B cell (primary cell): ENCODE measurements at regions not wholly inside any gene's neighbourhood (a gene's known extent, or its start where the extent isn't known, plus 50 kb on each side); places are given as distances from the start of the nearest gene placed in this dataset.

ENCODE experiments used
- ATAC-seq: fragments of 200-7000 bp; cut with Tn5 transposase; one replicate; pipeline ENCODE4 v1.10.0; 2021; ENCODE audit warnings: low read depth, mild to moderate bottlenecking, moderate number of reproducible peaks, moderate library complexity
- CTCF ChIA-PET: fragments of 350-600 bp; sonication (Branson Sonifier 250); formaldehyde crosslinking; loops from one replicate; lab custom pipeline; 2021; ENCODE audit warnings: antibody characterized with exemption, inconsistent platforms; lab: Charles Lee
- POLR2A ChIA-PET: fragments of 350-600 bp; sonication (Branson Sonifier 250); formaldehyde crosslinking; loops from one replicate; lab custom pipeline; 2021; ENCODE audit warnings: antibody characterized with exemption; lab: Charles Lee
- DNase-seq: peaks from one replicate; pipeline ENCODE4 v3.0.0; 2013
- H2AFZ ChIP-seq: 2 replicates; pipeline ENCODE4 v1.6.1; 2012; ENCODE audit warnings: mild to moderate bottlenecking, low read depth, low read length; ENCODE audit not compliant: insufficient read depth, poor library complexity, severe bottlenecking
- H3K27ac ChIP-seq, 2 donors: 1 replicate in 1 of 2; 2 replicates in 1 of 2; pipeline ENCODE4 v1.5.1; 2012 to 2013; ENCODE audit warnings: low read length in 2 of 2, mild to moderate bottlenecking in 2 of 2, moderate library complexity in 1 of 2
- H3K27me3 ChIP-seq, 4 experiments: fragments of 200-600 bp in 1 of 4; sonication (generic) in 1 of 4; replicated peaks in 1 of 4; 1 replicate in 2 of 4; 2 replicates in 2 of 4; pipeline versions ENCODE4 v1.6.1 to v1.7.0; 2013 to 2016; ENCODE audit warnings: low read length in 3 of 4, mild to moderate bottlenecking in 2 of 4, mixed read lengths in 1 of 4, moderate library complexity in 1 of 4; ENCODE audit not compliant: insufficient read depth in 4 of 4, control insufficient read depth in 3 of 4; ENCODE audit errors: control extremely low read depth in 1 of 4
- H3K36me3 ChIP-seq, 2 experiments: replicated peaks in 1 of 2; 1 replicate in 1 of 2; 2 replicates in 1 of 2; pipeline versions ENCODE4 v1.6.1 to v1.7.1; 2013; ENCODE audit warnings: low read length in 1 of 2; ENCODE audit not compliant: insufficient read depth in 2 of 2, control insufficient read depth in 1 of 2; ENCODE audit errors: control extremely low read depth in 1 of 2, extremely low read depth in 1 of 2
- H3K4me1 ChIP-seq, 2 donors: fragments of 200-600 bp in 1 of 2; sonication (generic) in 1 of 2; 1 replicate in 1 of 2; 2 replicates in 1 of 2; pipeline versions ENCODE4 v1.5.1 to v1.6.1; 2013 to 2017; ENCODE audit warnings: low read length in 2 of 2; ENCODE audit not compliant: control insufficient read depth in 2 of 2, insufficient read depth in 2 of 2
- H3K4me2 ChIP-seq: replicated peaks from 2 replicates; pipeline ENCODE3; 2012; ENCODE audit warnings: mild to moderate bottlenecking, low read depth, low read length; ENCODE audit not compliant: poor library complexity, severe bottlenecking
- H3K4me3 ChIP-seq, 5 experiments: fragments of 200-600 bp in 1 of 5; sonication (generic) in 1 of 5; 1 replicate in 3 of 5; 2 replicates in 2 of 5; pipeline versions ENCODE4 v1.5.1 to v1.7.0; 2011 to 2016; ENCODE audit warnings: low read length in 4 of 5, mild to moderate bottlenecking in 4 of 5, low read depth in 2 of 5, control low read depth in 1 of 5, moderate library complexity in 1 of 5; ENCODE audit not compliant: insufficient read depth in 1 of 5; ENCODE audit errors: control extremely low read depth in 1 of 5, extremely low read depth in 1 of 5
- H3K79me2 ChIP-seq: fragments of 200-600 bp; sonication (generic); one replicate; pipeline ENCODE4 v1.6.0; 2016; ENCODE audit warnings: low read length; ENCODE audit not compliant: control insufficient read depth, insufficient read depth
- H3K9ac ChIP-seq: fragments of 200-600 bp; sonication (generic); 2 replicates; pipeline ENCODE4 v1.6.1; 2017; ENCODE audit warnings: mild to moderate bottlenecking, low read length, moderate library complexity
- H3K9me3 ChIP-seq, 3 donors: one replicate each; pipeline versions ENCODE4 v1.6.1 to v1.7.1; 2013; ENCODE audit warnings: low read length in 2 of 3; ENCODE audit not compliant: control insufficient read depth in 2 of 3, insufficient read depth in 1 of 3; ENCODE audit errors: control extremely low read depth in 1 of 3
- H4K20me1 ChIP-seq: 2 replicates; pipeline ENCODE4 v1.6.0; 2012; ENCODE audit warnings: mild to moderate bottlenecking, low read length; ENCODE audit not compliant: insufficient read depth, control insufficient read depth, poor library complexity, severe bottlenecking
- H3K27ac Mint-ChIP-seq: one replicate; pipeline ENCODE4 v1.8.0; 2021; ENCODE audit warnings: mixed read lengths
- H3K27me3 Mint-ChIP-seq: one replicate; pipeline ENCODE4 v1.8.0; 2021; ENCODE audit warnings: mixed read lengths
- H3K4me1 Mint-ChIP-seq: one replicate; pipeline ENCODE4 v1.8.0; 2021; ENCODE audit warnings: mixed read lengths
- H3K4me3 Mint-ChIP-seq: one replicate; pipeline ENCODE4 v1.8.0; 2021; ENCODE audit warnings: mixed read lengths
- H3K9me3 Mint-ChIP-seq: one replicate; pipeline ENCODE4 v1.8.0; 2022; ENCODE audit warnings: mixed read lengths; ENCODE audit not compliant: insufficient read depth
- EZH2 ChIP-seq: IDR thresholded peaks from 2 replicates; pipeline ENCODE4 v1.6.1; 2012; ENCODE audit warnings: borderline replicate concordance, low read depth, mild to moderate bottlenecking, moderate library complexity, low read length; ENCODE audit not compliant: insufficient read depth, poor library complexity, severe bottlenecking
- WGBS: methylation state at CpG from one replicate; pipeline ENCODE4 v1.1.5; 2013; ENCODE audit warnings: missing lambda C conversion rate; ENCODE audit not compliant: insufficient coverage; 5-methylcytosine and 5-hydroxymethylcytosine counted together
- intact Hi-C: fragments of 100-400 bp; cut with micrococcal nuclease; formaldehyde crosslinking; loops from one replicate; pipeline ENCODE4 v1.10.0; 2022
- TF ChIP-seq, protein P1 (sequence below): fragments of 200-600 bp; IDR thresholded peaks from one replicate; pipeline ENCODE4 v1.8.0; 2022; ENCODE audit warnings: antibody characterized with exemption, mild to moderate bottlenecking

DNA sequence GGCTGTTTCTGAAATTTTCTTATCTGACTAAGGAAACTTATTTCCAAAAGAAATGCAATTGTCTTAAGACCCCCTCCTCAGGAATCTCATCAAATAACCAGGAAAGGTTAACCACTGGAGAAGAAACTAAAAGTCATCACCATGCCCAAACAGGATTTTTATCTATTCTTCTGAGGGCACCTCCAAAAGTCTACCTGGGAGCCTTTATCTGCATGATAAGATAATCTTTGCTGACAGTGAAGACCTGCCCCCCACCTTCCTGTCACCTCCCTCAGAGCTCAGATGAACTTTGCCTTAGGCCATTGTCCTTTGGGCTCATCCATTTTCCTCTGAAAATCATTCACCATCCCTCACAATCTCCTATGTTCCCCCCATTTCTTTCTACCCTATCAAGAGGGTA, 137.3 kb upstream of the SMAD3 start:
- CTCF ChIA-PET: no interaction called here
- Mint-ChIP-seq H3K27me3 (peaks cover 24% of the 10 kb centered on the region), H3K4me1 (no peaks in the 10 kb centered on the region), H3K9me3 (peaks cover 6% of the 10 kb centered on the region), H3K4me3 (no peak overlapping the region), H3K27ac (no peak overlapping the region)
- TF ChIP-seq, protein P1, sequence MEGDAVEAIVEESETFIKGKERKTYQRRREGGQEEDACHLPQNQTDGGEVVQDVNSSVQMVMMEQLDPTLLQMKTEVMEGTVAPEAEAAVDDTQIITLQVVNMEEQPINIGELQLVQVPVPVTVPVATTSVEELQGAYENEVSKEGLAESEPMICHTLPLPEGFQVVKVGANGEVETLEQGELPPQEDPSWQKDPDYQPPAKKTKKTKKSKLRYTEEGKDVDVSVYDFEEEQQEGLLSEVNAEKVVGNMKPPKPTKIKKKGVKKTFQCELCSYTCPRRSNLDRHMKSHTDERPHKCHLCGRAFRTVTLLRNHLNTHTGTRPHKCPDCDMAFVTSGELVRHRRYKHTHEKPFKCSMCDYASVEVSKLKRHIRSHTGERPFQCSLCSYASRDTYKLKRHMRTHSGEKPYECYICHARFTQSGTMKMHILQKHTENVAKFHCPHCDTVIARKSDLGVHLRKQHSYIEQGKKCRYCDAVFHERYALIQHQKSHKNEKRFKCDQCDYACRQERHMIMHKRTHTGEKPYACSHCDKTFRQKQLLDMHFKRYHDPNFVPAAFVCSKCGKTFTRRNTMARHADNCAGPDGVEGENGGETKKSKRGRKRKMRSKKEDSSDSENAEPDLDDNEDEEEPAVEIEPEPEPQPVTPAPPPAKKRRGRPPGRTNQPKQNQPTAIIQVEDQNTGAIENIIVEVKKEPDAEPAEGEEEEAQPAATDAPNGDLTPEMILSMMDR: no peak
- no peak for TF ChIP-seq EZH2
- Histone ChIP-seq H3K79me2 (no peaks in the 10 kb centered on the region), H4K20me1 (no peaks in the 10 kb centered on the region), H3K4me1 (no peaks in the 10 kb centered on the region), H3K27ac (no peak overlapping the region), H3K9me3 (peaks cover under 1 to 15% (median 3%) of the 10 kb centered on the region in 3 donors), H3K36me3 (no peaks in the 10 kb centered on the region), H3K27me3 (peaks cover 0 to 4% (median 0%) of the 10 kb centered on the region in 4 experiments), H3K4me2 (no peak overlapping the region), H2AFZ (no peak overlapping the region), H3K9ac (no peak overlapping the region), H3K4me3 (no peak overlapping the region)
- intact Hi-C loops: no loop called here
- DNase-seq (no peak), ATAC-seq (no peak)
- POLR2A ChIA-PET: no interaction called here

DNA sequence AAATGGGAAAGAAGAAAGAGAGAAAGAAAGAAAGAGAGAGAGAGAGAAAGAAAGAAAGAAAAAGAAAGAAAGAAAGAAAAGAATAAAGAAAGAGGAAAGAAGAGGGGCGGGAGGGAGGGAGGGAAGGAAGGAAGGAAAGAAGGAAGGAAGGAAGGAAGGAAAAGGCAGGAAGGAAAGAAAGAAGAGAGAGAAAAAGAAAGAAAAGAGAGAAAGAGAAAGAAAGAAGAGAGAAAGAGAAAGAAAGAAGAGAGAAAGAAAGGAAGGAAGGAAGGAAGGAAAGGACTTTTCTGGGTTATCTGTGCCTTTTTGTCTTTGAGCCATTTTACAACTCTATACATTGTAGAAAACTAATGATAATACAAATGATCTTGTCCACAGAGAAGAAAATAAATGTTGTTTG, 136.6 kb upstream of the SMAD3 start:
- H3K27ac ChIP-seq: no peak overlapping the region
- peaks cover 0 to 3% (median 0%) of the 10 kb centered on the region in 4 experiments for H3K27me3 ChIP-seq
- no peaks in the 10 kb centered on the region for H4K20me1 ChIP-seq
- no peaks in the 10 kb centered on the region for H3K36me3 ChIP-seq
- H3K79me2 ChIP-seq: no peaks in the 10 kb centered on the region
- Mint-ChIP-seq H3K4me3 (no peak overlapping the region), H3K4me1 (no peaks in the 10 kb centered on the region), H3K27ac (no peak overlapping the region), H3K27me3 (peaks cover 18% of the 10 kb centered on the region), H3K9me3 (peaks cover 4% of the 10 kb centered on the region)
- H3K9me3 ChIP-seq: peaks cover 1 to 15% (median 5%) of the 10 kb centered on the region in 3 donors
- POLR2A ChIA-PET: no interaction called here
- intact Hi-C loops: no loop called here
- H3K4me2 ChIP-seq: no peak overlapping the region
- no peak for DNase-seq
- CTCF ChIA-PET: no interaction called here
- no peak overlapping the region for H3K9ac ChIP-seq
- TF ChIP-seq EZH2: no peak
- TF ChIP-seq, protein P1: no peak
- 95% methylated on average over 1 of the region's 1 CpG for WGBS
- ATAC-seq: no peak
- H2AFZ ChIP-seq: no peak overlapping the region
- no peaks in the 10 kb centered on the region for H3K4me1 ChIP-seq
- no peak overlapping the region for H3K4me3 ChIP-seq
